ENCODE measurements at regions not wholly inside any gene's neighbourhood (a gene's known extent, or its start where the extent isn't known, plus 50 kb on each side); places are given as distances from the start of the nearest gene placed in this dataset.

GRCh38 chr9:118527261-118527660 lies 823.1 kb downstream of the TLR4 start:
- H3K9me3 ChIP-seq: no peaks in the 10 kb centered on the region
- DNase-seq (ENCODE audit: low read depth in 1 of 2, low spot score in 1 of 2): no peak
- CTCF ChIA-PET: no interaction called here
- POLR2A ChIA-PET: no interaction called here
- no peak overlapping the region for H3K27ac ChIP-seq
- ATAC-seq: no peak
- no peaks in the 10 kb centered on the region for H3K4me1 ChIP-seq
- H3K4me2 ChIP-seq: no peak overlapping the region
- H3K4me3 ChIP-seq: no peak overlapping the region
- TF ChIP-seq E2F6 (IDR thresholded peaks at IDR 0.05; ENCODE audit: borderline replicate concordance, low read depth) (no peak), HEYL (CRISPR knock-in tag; IDR thresholded peaks at IDR 0.05) (no peak)
- 24% methylated on average over 1 of the region's 1 CpG for WGBS (ENCODE audit: missing lambda C conversion rate)
- FAIRE-seq: no peak

GRCh38 chr9:118529210-118529609 lies 825.0 kb downstream of the TLR4 start:
- DNase-seq (ENCODE audit: low read depth in 1 of 2, low spot score in 1 of 2) (no peak), FAIRE-seq (no peak), ATAC-seq (no peak)
- POLR2A ChIA-PET: no interaction called here
- H3K4me2 ChIP-seq: no peak overlapping the region
- H3K27ac ChIP-seq: no peak overlapping the region
- peaks cover 15% of the 10 kb centered on the region; the same call in 2 of the 3 replicates for H3K4me1 ChIP-seq
- H3K9me3 ChIP-seq: no peaks in the 10 kb centered on the region
- TF ChIP-seq EHMT2 (IDR thresholded peaks at IDR 0.05; ENCODE audit: low read depth): no peak
- no peak for TF ChIP-seq ATOH8 (CRISPR knock-in tag; IDR thresholded peaks at IDR 0.05; ENCODE audit: low read depth)
- no peak for TF ChIP-seq EHF (CRISPR knock-in tag; IDR thresholded peaks at IDR 0.05)
- no peak for TF ChIP-seq HOXB13 (CRISPR knock-in tag; IDR thresholded peaks at IDR 0.05; ENCODE audit: low read depth)
- no peak for TF ChIP-seq ZC3H11A (IDR thresholded peaks at IDR 0.05)
- TF ChIP-seq MAZ (IDR thresholded peaks at IDR 0.05; ENCODE audit: borderline replicate concordance, low read depth, low read length): no peak
- TF ChIP-seq NPAS2 (CRISPR knock-in tag; IDR thresholded peaks at IDR 0.05; ENCODE audit: borderline replicate concordance): no peak
- TF ChIP-seq RARB (CRISPR knock-in tag; IDR thresholded peaks at IDR 0.05): no peak
- no peak for TF ChIP-seq KDM5A (IDR thresholded peaks at IDR 0.05)
- TF ChIP-seq HOXB5 (CRISPR knock-in tag; IDR thresholded peaks at IDR 0.05): no peak
- TF ChIP-seq EP300 (IDR thresholded peaks at IDR 0.05): no peak
- no peak for TF ChIP-seq RAD21 (conservative IDR thresholded peaks at IDR 0.05 in 1 of 2, IDR thresholded peaks at IDR 0.05 in 1 of 2)
- TF ChIP-seq CHD4 (IDR thresholded peaks at IDR 0.05; ENCODE audit: borderline replicate concordance): no peak
- no peak for TF ChIP-seq ESRRA (IDR thresholded peaks at IDR 0.05; ENCODE audit: borderline replicate concordance, low read length)
- TF ChIP-seq PHF8 (IDR thresholded peaks at IDR 0.05; ENCODE audit: borderline replicate concordance, low read depth): no peak
- TF ChIP-seq MAFK (IDR thresholded peaks at IDR 0.05; ENCODE audit: partially characterized antibody): no peak
- CTCF ChIA-PET: no interaction called here
- no peak overlapping the region for H3K4me3 ChIP-seq
- WGBS (ENCODE audit: missing lambda C conversion rate): 13% methylated on average over 3 of the region's 3 CpGs

- CTCF ChIA-PET: no interaction called here
Measured at GRCh38 chr9:118529624-118530214, 825.5 kb downstream of the TLR4 start.

More at GRCh38 chr9:118529624-118530214, 825.5 kb downstream of the TLR4 start:
- FAIRE-seq (no peak), DNase-seq (ENCODE audit: low read depth in 1 of 2, low spot score in 1 of 2) (no peak), ATAC-seq (no peak)
- H3K9me3 ChIP-seq: no peaks in the 10 kb centered on the region
- H3K4me2 ChIP-seq: no peak overlapping the region
- WGBS (ENCODE audit: missing lambda C conversion rate): 44% methylated on average over 2 of the region's 2 CpGs
- no peak overlapping the region for H3K4me3 ChIP-seq
- H3K4me1 ChIP-seq: peaks cover 15% of the 10 kb centered on the region; the same call in 2 of the 3 replicates
- no peak for TF ChIP-seq CBX8 (IDR thresholded peaks at IDR 0.05)
- no peak for TF ChIP-seq EHMT2 (IDR thresholded peaks at IDR 0.05; ENCODE audit: low read depth)
- no peak for TF ChIP-seq KDM5A (IDR thresholded peaks at IDR 0.05)
- no peak for TF ChIP-seq NR3C1 (IDR thresholded peaks at IDR 0.05)
- TF ChIP-seq ZC3H11A (IDR thresholded peaks at IDR 0.05): no peak
- TF ChIP-seq HES2 (IDR thresholded peaks at IDR 0.05): no peak
- no peak for TF ChIP-seq FOXS1 (CRISPR knock-in tag; IDR thresholded peaks at IDR 0.05)
- TF ChIP-seq MYC (IDR thresholded peaks at IDR 0.05; ENCODE audit: borderline replicate concordance, low read length): no peak
- no peak for TF ChIP-seq JUN (IDR thresholded peaks at IDR 0.05)
- no peak for TF ChIP-seq TP53 (CRISPR knock-in tag; IDR thresholded peaks at IDR 0.05)
- TF ChIP-seq MAZ (IDR thresholded peaks at IDR 0.05; ENCODE audit: borderline replicate concordance, low read depth, low read length): no peak
- no peak for TF ChIP-seq REST (IDR thresholded peaks at IDR 0.05)
- no peak overlapping the region for H3K27ac ChIP-seq
- POLR2A ChIA-PET: no interaction called here

Measured in A549 (cell line).